ENCODE measurements at regions not wholly inside any gene's neighbourhood (a gene's known extent, or its start where the extent isn't known, plus 50 kb on each side); places are given as distances from the start of the nearest gene placed in this dataset.

- TF ChIP-seq CTCF (IDR thresholded peaks at IDR 0.05) (no peak), POLR2A (IDR thresholded peaks at IDR 0.05) (no peak)
Observed at GRCh38 chr10:21052072-21052708, 155.1 kb upstream of the NEBL start.

Data from Peyer's patch (tissue), 4 donors.